Fibroblast of the aortic adventitia (primary cell): ENCODE measurements at regions not wholly inside any gene's neighbourhood (a gene's known extent, or its start where the extent isn't known, plus 50 kb on each side); places are given as distances from the start of the nearest gene placed in this dataset. TPM values are rescaled to one million over a fixed set of nuclear protein-coding genes. Genes with fewer than 3 reads are reported as not detected.

ENCODE experiments used
- DNase-seq: peaks from one replicate; pipeline ENCODE4 v3.0.0-alpha.2; 2010; ENCODE audit warnings: low read depth
- H3K4me3 ChIP-seq: 2 replicates; pipeline ENCODE4 v1.5.1; 2011; ENCODE audit warnings: low read depth, mild to moderate bottlenecking, control low read depth, low read length, moderate library complexity
- CTCF ChIP-seq: IDR thresholded peaks from 2 replicates; pipeline ENCODE4 v1.5.1; 2011; ENCODE audit warnings: mild to moderate bottlenecking, low read length, control low read depth, inconsistent platforms; ENCODE audit not compliant: insufficient read depth
- small RNA-seq: library from RNA; depleted of rRNA; stranded (forward); fragments of <200 nt; gene quantifications from one replicate; pipeline ENCODE3, GENCODE V24; 2012

- no peak overlapping the region for H3K4me3 ChIP-seq
- TF ChIP-seq CTCF, result no peak
- peak; percentile 13 for DNase-seq
These were observed 76.9 kb upstream of the PAPOLG start for GRCh38 chr2:60679036-60679780.

GRCh38 chr2:60693551-60693950 is 62.5 kb upstream of the PAPOLG start:
- no peak overlapping the region for H3K4me3 ChIP-seq
- no peak for TF ChIP-seq CTCF
- no peak for DNase-seq

- TF ChIP-seq CTCF, result no peak
- no peak overlapping the region for H3K4me3 ChIP-seq
These were observed 60.3 kb upstream of the PAPOLG start for GRCh38 chr2:60695793-60696192.

GRCh38 chr2:60699617-60700016 is 56.5 kb upstream of the PAPOLG start:
- DNase-seq, result no peak
- no peak overlapping the region for H3K4me3 ChIP-seq
- no peak for TF ChIP-seq CTCF

More at GRCh38 chr2:60695793-60696192, 60.3 kb upstream of the PAPOLG start:
- DNase-seq, result no peak

GRCh38 chr2:60706021-60706420 is 50.0 kb upstream of the PAPOLG start:
- peak; percentile 63 for DNase-seq
- H3K4me3 ChIP-seq, result no peak overlapping the region

More at GRCh38 chr2:60706021-60706420, 50.0 kb upstream of the PAPOLG start:
- no peak for TF ChIP-seq CTCF

Small RNA genes lying in the stretch of these regions (small RNA-seq; reads per million reads assigned to genes)
- gene RN7SL361P, result not detected
